Parathyroid adenoma (tissue), 2 donors: ENCODE measurements at regions not wholly inside any gene's neighbourhood (a gene's known extent, or its start where the extent isn't known, plus 50 kb on each side); places are given as distances from the start of the nearest gene placed in this dataset.

Experiments used
- H2AFZ ChIP-seq: fragments of 300-600 bp; sonication (generic); one replicate; pipeline ENCODE4 v1.7.0; 2017; ENCODE audit warnings: antibody characterized with exemption, mild to moderate bottlenecking
- H3K27ac ChIP-seq: fragments of 300-600 bp; sonication (generic); one replicate; pipeline ENCODE4 v1.7.0; 2017
- H3K27me3 ChIP-seq: fragments of 300-600 bp; sonication (generic); one replicate; pipeline ENCODE4 v1.7.0; 2017; ENCODE audit warnings: low read length; ENCODE audit not compliant: control insufficient read depth, insufficient read depth
- H3K36me3 ChIP-seq: fragments of 300-600 bp; sonication (generic); one replicate; pipeline ENCODE4 v1.7.0; 2017; ENCODE audit warnings: low read length; ENCODE audit not compliant: control insufficient read depth, insufficient read depth
- H3K4me1 ChIP-seq: fragments of 300-600 bp; sonication (generic); one replicate; pipeline ENCODE4 v1.7.0; 2017; ENCODE audit warnings: control low read depth
- H3K4me2 ChIP-seq: fragments of 300-600 bp; sonication (generic); one replicate; pipeline ENCODE4 v1.7.0; 2017; ENCODE audit warnings: low read length
- H3K4me3 ChIP-seq: fragments of 300-600 bp; sonication (generic); one replicate; pipeline ENCODE4 v1.7.0; 2017; ENCODE audit warnings: low read depth, low read length
- H3K79me2 ChIP-seq: fragments of 300-600 bp; sonication (generic); one replicate; pipeline ENCODE4 v1.7.0; 2017; ENCODE audit warnings: control low read depth
- H3K9ac ChIP-seq: fragments of 300-600 bp; sonication (generic); one replicate; pipeline ENCODE4 v1.7.0; 2017; ENCODE audit warnings: mild to moderate bottlenecking
- H3K9me3 ChIP-seq: fragments of 300-600 bp; sonication (generic); one replicate; pipeline ENCODE4 v1.7.0; 2017; ENCODE audit warnings: low read length; ENCODE audit not compliant: control insufficient read depth
- CTCF ChIP-seq: fragments of 300-600 bp; sonication (generic); IDR thresholded peaks from one replicate; pipeline ENCODE4 v1.7.0; 2017; ENCODE audit warnings: antibody characterized with exemption, mild to moderate bottlenecking
- donor health status: primary hyperparathyroidism.

- Histone ChIP-seq H3K4me2 (no peak overlapping the region), H3K79me2 (no peaks in the 10 kb centered on the region), H3K9me3 (no peaks in the 10 kb centered on the region), H3K27me3 (no peaks in the 10 kb centered on the region), H2AFZ (no peak overlapping the region), H3K4me3 (no peak overlapping the region), H3K36me3 (no peaks in the 10 kb centered on the region), H3K9ac (no peak overlapping the region), H3K4me1 (no peaks in the 10 kb centered on the region), H3K27ac (no peak overlapping the region)
- no peak for TF ChIP-seq CTCF
Observed at GRCh38 chr7:98686466-98687080, 69.5 kb downstream of the NPTX2 start.

- H2AFZ ChIP-seq = no peak overlapping the region
- H3K4me2 ChIP-seq = no peak overlapping the region
- H3K79me2 ChIP-seq = no peaks in the 10 kb centered on the region
- no peak overlapping the region for H3K4me3 ChIP-seq
- no peaks in the 10 kb centered on the region for H3K36me3 ChIP-seq
- no peak overlapping the region for H3K27ac ChIP-seq
- no peaks in the 10 kb centered on the region for H3K9me3 ChIP-seq
- no peaks in the 10 kb centered on the region for H3K27me3 ChIP-seq
- no peaks in the 10 kb centered on the region for H3K4me1 ChIP-seq
- H3K9ac ChIP-seq = no peak overlapping the region
- no peak for TF ChIP-seq CTCF
Observed at GRCh38 chr7:98687111-98687751, 70.1 kb downstream of the NPTX2 start.

- Histone ChIP-seq H3K79me2 (no peaks in the 10 kb centered on the region), H3K9ac (no peak overlapping the region), H3K36me3 (no peaks in the 10 kb centered on the region), H3K9me3 (no peaks in the 10 kb centered on the region), H3K4me2 (no peak overlapping the region), H3K27ac (no peak overlapping the region), H3K27me3 (no peaks in the 10 kb centered on the region), H2AFZ (no peak overlapping the region), H3K4me1 (no peaks in the 10 kb centered on the region), H3K4me3 (no peak overlapping the region)
- no peak for TF ChIP-seq CTCF
Observed at GRCh38 chr7:98691619-98692018, 74.5 kb downstream of the NPTX2 start.

GRCh38 chr7:98697083-98697482 lies 80.0 kb downstream of the NPTX2 start:
- no peak overlapping the region for H3K4me3 ChIP-seq
- no peaks in the 10 kb centered on the region for H3K27me3 ChIP-seq
- TF ChIP-seq CTCF = no peak
- no peaks in the 10 kb centered on the region for H3K4me1 ChIP-seq
- peaks cover 4% of the 10 kb centered on the region for H3K9me3 ChIP-seq
- H3K9ac ChIP-seq = no peak overlapping the region
- H3K79me2 ChIP-seq = no peaks in the 10 kb centered on the region
- no peak overlapping the region for H3K27ac ChIP-seq
- H3K4me2 ChIP-seq = no peak overlapping the region
- no peaks in the 10 kb centered on the region for H3K36me3 ChIP-seq
- H2AFZ ChIP-seq = no peak overlapping the region
